HG02943 (cell line): ENCODE measurements at regions not wholly inside any gene's neighbourhood (a gene's known extent, or its start where the extent isn't known, plus 50 kb on each side); places are given as distances from the start of the nearest gene placed in this dataset.
"Not testable (repeated sequence)": the region's sequence is repeated elsewhere in the genome, so short reads cannot be mapped to it uniquely, and the experiment has no call there.

Experiments used
- ATAC-seq: cut with Tn5 transposase; IDR thresholded peaks from one replicate; pipeline ENCODE4 v1.9.1; 2021; ENCODE audit warnings: mild to moderate bottlenecking, low read depth, moderate library complexity; ENCODE audit not compliant: unreplicated experiment

DNA sequence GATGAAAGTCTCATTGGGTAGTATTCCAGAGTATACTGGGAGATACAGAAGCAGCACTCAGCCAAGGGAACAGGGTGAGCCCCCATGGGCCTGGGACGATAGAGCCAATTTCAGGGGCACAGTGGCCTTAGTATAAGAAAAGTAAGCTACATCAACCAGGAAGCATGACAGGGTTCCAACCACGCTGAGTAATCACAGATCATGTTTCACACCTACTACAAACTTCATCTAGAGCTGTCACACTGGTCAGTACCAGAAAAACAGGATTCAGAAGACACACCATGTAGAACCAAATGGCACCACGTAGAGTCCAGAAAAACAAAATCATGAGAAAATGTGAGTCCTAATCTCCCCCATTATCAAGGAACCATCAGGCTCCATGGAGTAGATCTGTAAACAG, 1292.4 kb upstream of the MIR17HG start:
- no peak for ATAC-seq

DNA sequence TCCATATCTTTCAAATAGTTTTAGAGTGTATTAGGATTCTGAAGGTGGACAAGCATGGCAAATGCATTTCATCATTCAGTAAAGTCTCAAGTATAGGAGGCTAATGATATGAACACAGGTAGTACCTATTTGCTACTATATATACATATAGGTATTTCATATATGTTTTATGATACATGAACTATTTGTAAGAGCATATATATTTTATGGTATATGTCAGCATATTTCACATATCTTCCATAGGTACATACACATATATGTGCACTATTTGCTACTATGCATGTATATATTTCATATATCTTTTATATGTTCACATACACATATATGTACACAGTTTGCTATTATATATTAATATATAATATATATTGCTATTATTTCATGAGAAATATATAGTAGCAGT, 1291.7 kb upstream of the MIR17HG start:
- no peak for ATAC-seq

DNA sequence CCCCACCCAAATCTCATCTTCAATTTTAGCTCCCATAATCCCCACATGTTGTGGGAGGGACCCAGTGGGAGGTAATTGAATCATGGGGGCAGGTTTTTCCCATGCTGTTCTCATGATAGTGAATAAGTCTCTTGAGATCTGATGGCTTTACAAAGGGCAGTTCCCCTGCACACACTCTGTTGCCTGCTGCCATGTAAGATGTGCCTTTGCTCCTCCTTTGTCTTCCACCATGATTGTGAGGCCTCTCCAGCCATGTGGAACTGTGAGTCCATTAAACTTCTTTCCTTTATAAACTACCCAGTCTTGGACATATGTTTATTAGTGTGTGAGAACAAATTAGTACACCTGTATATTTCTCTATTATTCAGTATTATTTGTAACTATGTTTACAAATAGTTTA, 1283.3 kb upstream of the MIR17HG start:
- not testable (repeated sequence) for ATAC-seq

DNA sequence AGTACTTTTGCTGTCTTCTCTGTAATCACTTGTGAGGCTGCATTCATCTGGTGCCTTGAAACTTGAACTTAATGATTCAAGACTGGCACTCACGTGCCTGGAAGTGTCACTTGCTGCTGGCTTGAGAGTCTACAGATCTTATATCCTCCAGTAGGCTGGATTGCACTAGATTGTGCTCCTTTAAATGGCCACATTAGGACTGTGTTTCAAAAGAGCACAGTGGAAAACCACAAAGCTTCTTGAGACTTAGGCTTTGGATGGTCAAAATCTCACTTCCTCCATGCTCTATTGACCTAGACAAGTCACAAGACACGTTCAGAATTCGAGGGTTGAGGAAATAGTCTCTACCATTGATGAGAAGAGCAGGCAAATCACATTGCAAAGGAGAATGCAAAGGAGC, 1278.8 kb upstream of the MIR17HG start:
- ATAC-seq: no peak

DNA sequence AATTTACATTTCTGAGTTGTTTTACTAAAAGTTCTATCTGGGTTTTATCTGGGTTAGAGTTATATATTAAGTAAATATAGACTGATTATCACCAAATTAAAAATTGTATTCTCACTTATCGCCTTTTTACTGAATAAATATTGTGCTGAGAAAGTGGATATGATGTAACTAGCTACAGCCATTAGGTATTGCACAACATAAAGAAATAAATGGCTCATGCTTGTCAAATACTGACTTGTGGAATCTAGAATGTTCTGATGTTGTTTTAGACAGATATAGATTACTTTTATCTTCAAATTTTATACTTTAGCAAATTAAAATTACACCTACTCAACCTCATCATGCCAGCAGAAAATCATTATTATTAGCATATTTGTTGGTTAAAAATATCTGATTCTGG, 1277.1 kb upstream of the MIR17HG start:
- no peak for ATAC-seq

DNA sequence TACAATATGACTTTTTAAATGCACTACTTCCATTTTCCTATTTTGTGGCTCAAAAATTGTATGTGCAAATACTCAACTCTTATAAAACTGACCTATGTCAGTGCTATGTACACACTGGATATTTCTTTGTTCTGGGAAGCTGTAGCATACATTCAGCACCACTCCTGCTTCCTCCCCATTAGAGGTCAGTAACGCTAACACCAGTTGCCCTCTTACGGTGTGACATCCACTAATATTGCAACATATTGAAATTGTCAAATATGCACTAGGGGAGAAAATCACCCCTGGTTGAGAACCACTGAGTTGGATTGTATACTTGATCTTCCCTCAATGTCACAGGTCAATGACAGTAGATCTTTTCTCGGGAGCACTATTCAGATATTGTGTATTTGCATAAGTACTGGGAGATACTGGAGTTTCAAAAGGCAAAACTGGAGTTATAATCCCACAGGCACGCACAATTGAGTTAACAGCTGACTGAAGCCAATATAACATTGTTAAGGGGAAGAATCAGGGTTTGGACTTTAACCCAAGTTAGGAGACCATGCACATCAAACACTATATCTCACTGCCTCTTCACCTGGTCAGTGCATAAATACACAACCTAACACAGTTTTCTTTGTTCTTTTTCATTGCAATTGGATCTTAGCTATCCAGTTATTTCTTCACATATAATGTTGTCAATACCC, 1276.5 kb upstream of the MIR17HG start:
- ATAC-seq: no peak

DNA sequence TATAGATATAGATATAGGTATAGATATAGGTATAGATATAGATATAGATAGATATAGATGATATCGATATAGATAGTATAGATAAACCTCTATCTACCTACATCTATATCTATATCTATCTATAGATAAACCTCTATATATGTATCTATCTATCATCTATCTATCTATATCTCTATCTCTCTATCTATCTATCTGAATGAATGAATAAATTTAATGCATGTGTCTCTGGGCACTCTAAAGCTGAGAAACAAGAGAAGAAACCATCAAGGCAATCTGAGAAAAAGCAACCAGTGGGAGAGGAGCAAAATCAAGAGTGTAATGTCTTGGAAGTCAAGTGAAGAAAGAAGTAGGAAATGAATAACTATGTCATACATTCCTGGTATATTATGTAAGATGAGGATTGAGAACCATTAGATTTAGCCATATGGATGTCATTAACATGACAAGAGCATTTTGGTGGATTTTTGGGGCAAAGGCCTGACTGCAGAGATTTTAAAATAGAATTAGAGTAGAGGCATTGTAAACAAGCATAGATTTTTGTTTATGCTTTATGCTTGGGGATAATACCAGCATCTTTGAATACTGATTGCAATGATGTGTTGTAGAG, 1262.7 kb upstream of the MIR17HG start:
- no peak for ATAC-seq

DNA sequence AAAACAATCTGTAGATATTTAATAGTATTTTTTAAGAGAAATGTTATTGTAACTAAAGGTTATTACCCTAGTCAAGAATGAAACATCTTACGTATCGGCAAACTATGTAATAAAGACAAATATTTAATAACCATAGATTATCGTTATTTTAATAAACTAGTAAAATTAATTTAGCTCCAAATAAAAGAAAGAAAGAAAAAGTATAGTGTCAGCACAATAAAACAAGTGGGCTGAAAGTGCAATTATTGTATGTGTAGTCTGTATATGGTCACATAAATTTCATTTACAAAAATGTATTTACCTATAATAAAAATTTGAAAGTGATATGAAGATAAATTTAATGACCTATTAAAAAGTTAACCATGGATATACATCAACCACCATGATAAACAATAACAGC, 1258.4 kb upstream of the MIR17HG start:
- no peak for ATAC-seq

DNA sequence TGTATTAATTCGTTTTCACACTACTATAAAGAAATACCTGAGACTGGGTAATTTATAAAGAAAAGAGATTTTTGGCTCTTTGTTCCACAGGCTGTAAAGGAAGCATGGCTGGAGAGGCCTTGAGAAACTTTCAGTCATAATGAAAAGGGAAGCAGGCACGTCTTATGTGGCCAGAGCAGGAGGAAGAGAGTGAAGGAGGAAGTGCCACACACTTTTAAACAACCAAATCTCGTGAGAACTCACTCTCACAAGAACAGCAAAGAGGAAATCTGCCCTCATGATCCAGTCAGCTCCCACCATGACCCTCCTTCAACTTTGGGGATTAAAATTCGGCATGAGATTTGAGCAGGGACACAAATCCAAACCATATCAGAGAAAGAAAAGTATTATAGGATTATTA, 1255.9 kb upstream of the MIR17HG start:
- ATAC-seq: no peak

DNA sequence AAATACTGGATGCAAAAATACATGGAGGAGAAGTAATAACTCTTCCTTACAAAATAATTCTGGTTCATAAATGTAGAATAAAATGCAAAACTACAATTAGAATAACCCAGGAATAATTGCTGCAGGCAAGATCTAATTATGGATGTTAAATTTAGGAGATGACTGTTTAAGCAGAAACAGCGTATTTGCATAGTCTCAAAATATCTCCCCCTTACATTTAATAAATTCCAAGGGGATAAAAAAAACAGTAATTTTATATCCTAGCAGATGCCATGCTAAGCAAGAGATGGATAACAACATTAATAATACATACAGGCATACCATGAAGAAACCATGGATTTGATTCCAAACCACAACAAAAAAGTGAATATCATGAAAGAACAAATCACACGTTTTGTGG, 1253.1 kb upstream of the MIR17HG start:
- no peak for ATAC-seq

DNA sequence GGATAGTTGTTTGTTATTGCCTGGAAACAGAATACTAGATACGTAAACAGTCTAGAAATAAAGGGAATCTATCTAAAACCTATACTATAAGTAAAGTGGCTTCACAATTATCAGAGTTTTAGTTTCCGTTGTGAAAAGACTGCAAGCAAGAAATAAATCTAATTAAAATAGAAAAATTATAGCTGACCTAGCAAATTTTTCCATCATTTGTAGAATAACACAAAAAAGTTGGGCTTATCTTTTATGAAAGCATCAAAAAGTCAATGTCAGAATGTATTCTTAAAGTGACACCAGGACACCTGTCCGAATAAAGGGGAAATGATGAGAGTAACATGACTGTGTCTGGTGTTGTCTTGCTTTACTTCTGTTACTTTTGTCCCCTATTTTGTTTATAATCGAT, 1248.9 kb upstream of the MIR17HG start:
- no peak for ATAC-seq

DNA sequence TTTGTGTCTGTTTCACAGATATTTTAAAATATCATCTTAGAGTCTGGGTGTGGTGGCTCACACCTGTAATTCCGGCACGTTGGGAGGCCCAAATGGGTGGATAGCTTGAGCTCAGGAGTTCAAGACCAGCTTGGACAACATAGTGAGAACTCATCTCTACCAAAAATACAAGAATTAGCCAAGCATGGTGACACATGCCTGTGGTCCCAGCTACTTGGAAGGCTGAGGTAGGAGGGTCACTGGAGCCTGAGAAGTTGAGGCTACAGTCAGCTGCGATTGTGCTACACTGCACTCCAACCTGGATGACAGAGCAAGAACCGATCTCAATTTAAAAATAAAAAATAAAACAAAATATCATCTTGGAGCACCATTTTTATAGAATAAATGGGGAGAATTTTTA, 1247.6 kb upstream of the MIR17HG start:
- ATAC-seq: no peak

DNA sequence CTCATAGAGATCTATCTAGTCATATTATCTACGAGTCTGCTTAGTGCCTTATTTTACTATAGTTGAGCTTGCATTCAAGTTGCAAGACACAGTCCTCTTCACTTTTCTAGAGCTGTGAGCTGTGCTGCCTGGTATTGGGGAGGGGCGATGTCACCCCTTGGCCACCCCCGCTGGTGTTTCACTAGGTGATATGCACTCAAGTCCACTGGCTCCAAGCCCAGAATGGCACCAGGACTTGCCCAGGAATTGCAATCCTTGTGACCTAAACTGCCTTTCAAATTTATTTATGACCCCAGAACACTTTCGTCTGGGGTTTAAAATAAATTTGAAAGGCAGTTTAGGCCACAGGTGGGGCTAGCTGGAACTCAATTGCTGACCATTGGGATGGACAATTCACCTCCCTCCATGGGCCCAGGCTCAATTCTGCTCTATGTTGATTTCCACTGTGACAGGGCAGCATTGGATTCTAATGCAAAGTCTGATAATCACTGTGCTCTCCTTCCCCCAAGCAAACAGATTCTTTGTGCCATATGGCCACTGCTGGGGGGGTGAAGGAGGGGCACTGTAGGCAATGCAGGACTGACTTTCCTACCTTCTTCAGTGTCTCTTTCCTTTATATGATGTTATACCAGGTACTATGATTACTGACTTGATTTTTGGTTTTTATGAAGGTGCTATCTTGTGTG, 1244.2 kb upstream of the MIR17HG start:
- ATAC-seq: no peak

DNA sequence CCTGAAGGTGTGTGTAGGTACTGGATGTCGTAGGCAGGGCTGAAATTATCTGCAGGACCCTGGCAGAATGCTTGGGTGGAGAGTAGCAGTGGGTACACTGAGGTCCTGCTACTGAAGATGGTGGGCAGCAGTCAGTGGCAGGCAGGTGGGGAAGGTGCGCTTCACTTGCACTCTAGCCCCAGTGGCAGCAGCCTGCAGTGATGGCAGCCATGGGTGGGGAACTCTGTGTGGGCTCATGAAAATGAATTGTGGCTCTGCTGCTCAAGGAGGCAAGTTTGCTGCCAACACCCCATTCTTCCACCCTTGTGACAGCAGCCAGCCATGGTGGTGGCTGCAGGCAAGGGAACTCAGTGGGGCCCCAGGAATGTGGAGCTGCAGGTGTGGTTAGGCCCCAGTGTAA, 1242.7 kb upstream of the MIR17HG start:
- ATAC-seq: no peak

DNA sequence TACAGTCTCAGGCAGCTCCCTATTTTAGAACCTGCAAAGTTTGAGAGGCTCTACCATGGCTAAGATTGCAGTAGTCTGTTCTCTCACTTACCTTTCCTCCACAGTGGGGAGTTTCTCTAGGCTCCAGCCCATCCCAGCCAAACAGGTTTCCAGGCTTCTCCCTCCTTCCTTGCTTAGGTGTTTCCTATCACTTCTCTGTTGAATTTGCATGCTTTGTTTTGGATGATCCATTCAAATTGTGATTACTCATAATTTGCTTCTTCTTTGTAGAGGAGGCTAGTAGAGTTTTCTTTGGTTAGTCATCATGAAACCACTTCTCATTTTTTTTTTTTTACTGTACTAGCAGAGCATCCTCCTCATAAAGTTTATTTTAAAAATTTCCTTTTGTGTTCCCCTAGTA, 1242.2 kb upstream of the MIR17HG start:
- no peak for ATAC-seq

DNA sequence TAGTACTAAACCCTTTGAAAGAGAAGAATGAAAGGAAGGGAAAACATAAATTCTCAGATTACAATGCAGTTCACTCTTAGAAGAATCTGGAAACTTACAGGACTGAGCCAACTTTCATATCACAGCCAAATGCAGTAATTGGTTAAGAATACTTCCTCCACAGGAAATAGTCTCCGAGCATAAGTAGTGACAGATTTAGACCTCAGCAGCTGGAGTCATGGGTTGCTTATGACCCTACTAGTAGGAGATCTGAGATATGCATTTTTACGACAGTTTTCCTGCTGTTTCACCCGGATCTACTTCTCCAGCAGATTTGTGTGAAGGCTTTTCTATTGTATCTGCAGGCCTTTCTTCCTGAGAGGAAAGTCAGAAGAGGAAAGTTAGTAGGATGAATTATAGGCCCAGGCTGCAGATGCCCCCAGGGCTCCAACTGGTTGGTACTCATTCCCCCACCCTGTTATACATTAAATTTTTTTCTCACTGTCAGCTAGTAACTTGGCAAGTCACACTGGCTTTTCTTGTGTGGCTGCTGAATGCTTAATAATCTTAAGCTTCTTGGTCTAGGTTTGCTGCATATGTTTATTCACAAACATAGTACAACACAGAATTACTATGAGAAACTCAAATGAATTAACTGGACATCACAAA, 1241.5 kb upstream of the MIR17HG start:
- ATAC-seq: no peak

DNA sequence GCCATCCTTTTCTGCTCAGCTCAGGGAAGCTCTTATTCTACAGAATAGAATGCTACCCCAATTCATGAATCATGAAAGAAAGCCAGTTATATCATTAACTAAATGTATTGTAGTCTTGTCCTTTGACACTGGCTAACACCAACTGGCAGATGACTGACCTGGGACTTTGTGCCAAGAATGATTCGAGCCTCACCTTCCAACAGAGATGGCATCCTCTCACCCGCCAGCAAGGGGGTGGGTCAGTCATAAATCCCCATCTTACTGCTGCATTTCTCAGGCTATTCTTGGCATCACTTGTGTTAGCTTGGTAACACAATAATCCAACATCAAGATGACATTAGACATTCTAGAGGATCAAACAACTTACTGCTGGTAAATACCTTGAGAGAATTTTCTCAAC, 1239.8 kb upstream of the MIR17HG start:
- ATAC-seq: no peak

DNA sequence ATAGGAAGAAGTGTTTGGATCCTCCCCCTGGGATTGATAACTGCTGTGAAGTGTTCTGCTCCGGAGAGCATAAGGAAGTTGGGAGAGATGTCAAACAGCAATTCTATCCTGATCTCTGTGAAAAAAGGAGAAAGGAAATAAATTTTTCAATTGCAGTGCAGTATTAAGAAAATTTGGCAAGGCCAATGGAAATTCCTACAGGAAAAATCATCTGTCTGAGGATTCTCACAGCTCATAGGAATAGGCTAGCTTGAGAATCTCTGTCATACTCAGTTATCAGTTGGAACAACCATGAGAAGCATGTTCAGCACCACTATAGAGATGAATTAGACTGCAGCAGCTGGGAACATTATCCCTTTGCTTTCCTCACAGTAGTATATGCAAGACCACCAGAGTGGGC, 1238.9 kb upstream of the MIR17HG start:
- ATAC-seq: no peak

DNA sequence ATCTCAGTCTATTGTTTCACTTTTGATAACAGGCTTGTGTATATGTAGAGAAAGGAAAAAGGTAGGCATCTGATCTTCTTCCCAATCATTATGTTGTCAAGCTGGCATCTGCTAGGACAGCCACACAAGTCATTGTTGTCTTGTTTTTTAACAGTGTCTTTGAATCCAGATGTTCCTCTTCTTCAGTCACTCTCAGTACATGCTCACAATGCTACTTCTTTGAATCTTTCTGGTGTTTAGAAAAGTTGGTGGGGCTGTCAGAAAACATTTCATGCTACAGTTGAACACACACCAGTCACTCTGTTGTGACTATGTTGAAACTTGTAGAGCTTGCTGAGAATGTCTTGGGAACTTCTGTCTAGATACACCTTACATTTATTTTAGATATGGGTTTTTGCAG, 1231.4 kb upstream of the MIR17HG start:
- ATAC-seq: no peak

DNA sequence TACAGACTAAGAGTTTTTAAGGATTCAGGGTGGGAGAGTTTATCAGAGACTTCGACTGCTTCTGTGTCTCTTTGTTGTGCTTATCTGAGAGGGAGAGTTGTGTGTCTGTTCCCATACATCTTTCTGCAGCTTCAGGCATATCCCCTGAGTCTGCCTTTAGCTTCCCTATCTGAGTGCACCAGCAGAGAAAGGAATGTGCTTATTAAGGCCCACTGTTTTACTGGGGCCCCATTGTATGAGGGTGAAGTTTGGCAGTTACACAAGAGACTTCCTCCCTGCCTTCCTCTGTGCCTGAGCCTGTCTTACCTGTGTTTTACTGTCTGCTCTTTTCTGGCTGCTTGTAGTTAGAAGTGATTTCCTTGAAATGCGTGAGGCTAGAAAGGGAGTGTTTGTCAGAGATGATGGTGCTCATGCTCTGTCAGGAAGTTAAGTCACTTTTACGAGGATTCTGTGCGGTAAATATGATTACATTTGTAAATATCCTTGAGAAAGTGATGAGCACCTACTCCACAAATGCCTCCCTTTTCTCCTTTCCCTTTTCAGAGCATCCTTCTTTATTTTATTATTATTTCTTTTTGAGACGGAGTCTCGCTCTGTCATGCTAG, 1228.9 kb upstream of the MIR17HG start:
- ATAC-seq: no peak

DNA sequence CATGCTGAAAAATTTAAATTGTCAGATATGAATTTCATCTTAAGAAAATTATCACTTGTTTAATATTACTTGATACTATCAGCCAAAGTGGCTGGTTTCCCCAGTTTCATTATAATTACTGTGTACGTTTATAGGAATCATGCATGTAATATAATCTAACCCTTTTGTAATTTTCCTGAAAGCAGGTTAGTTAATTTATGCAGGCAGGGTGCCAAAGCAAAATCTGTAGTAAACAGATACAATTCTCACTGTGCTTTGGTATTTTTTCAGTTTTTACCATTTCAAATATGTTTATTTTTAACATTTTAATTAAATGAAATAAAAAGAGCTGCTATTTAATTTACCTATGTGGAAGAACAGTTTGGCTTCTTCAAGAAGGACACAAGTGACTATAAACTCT, 1227.5 kb upstream of the MIR17HG start:
- no peak for ATAC-seq
